Mesenchymal stem cell (in vitro differentiated cells and primary cell): ENCODE measurements at regions not wholly inside any gene's neighbourhood (a gene's known extent, or its start where the extent isn't known, plus 50 kb on each side); places are given as distances from the start of the nearest gene placed in this dataset.

ENCODE experiments used
- DNase-seq: peaks from one replicate; pipeline ENCODE4 v3.0.0-alpha.2; 2013
- H2AFZ ChIP-seq: one replicate; pipeline ENCODE4 v1.6.1; 2013; ENCODE audit warnings: low read depth, mild to moderate bottlenecking, control low read depth, inconsistent platforms, low read length, moderate library complexity
- H2AK5ac ChIP-seq: 2 replicates; pipeline ENCODE4 v1.6.1; 2013; ENCODE audit warnings: low read length, moderate library complexity, mild to moderate bottlenecking, inconsistent platforms; ENCODE audit not compliant: severe bottlenecking
- H2BK120ac ChIP-seq: one replicate; pipeline ENCODE4 v1.6.1; 2013; ENCODE audit warnings: low read depth, mild to moderate bottlenecking, inconsistent platforms, low read length, moderate library complexity
- H2BK12ac ChIP-seq, 2 experiments: one replicate each; pipeline ENCODE4 v1.6.1; 2013; ENCODE audit warnings: inconsistent platforms in 2 of 2, low read length in 2 of 2, mild to moderate bottlenecking in 2 of 2, moderate library complexity in 2 of 2, control low read depth in 1 of 2
- H2BK15ac ChIP-seq: one replicate; pipeline ENCODE4 v1.6.1; 2013; ENCODE audit warnings: mild to moderate bottlenecking, low read depth, inconsistent platforms; ENCODE audit not compliant: poor library complexity, severe bottlenecking
- H2BK5ac ChIP-seq: 2 replicates; pipeline ENCODE4 v1.6.1; 2013; ENCODE audit warnings: low read depth, mild to moderate bottlenecking, low read length, control low read depth, inconsistent platforms; ENCODE audit not compliant: poor library complexity, severe bottlenecking
- H3K14ac ChIP-seq, 2 experiments: one replicate each; pipeline ENCODE4 v1.6.1; 2013; ENCODE audit warnings: inconsistent platforms in 2 of 2, low read length in 2 of 2, control low read depth in 1 of 2, mild to moderate bottlenecking in 1 of 2, moderate library complexity in 1 of 2
- H3K18ac ChIP-seq, 2 experiments: one replicate each; pipeline ENCODE4 v1.6.1; 2013; ENCODE audit warnings: inconsistent platforms in 2 of 2, low read length in 2 of 2, control low read depth in 1 of 2, low read depth in 1 of 2, mild to moderate bottlenecking in 1 of 2
- H3K23ac ChIP-seq, 2 experiments: one replicate each; pipeline ENCODE4 v1.6.1; 2013; ENCODE audit warnings: inconsistent platforms in 2 of 2, low read length in 2 of 2, mild to moderate bottlenecking in 2 of 2, moderate library complexity in 2 of 2, control low read depth in 1 of 2
- H3K27ac ChIP-seq: 2 replicates; pipeline ENCODE4 v1.5.1; 2013; ENCODE audit warnings: mild to moderate bottlenecking, moderate library complexity, low read length, control low read depth, inconsistent platforms; ENCODE audit not compliant: poor library complexity, severe bottlenecking
- H3K27me3 ChIP-seq, 2 experiments: 2 replicates each; pipeline versions ENCODE4 v1.6.1 to v1.7.0; 2013; ENCODE audit warnings: low read length in 2 of 2, mild to moderate bottlenecking in 2 of 2, moderate library complexity in 2 of 2, control low read depth in 1 of 2, inconsistent platforms in 1 of 2; ENCODE audit not compliant: control insufficient read depth in 1 of 2, insufficient read depth in 1 of 2
- H3K36me3 ChIP-seq, 2 experiments: 2 replicates each; pipeline versions ENCODE4 v1.6.1 to v1.7.0; 2013; ENCODE audit warnings: low read length in 2 of 2, control low read depth in 1 of 2, inconsistent platforms in 1 of 2, low read depth in 1 of 2, mild to moderate bottlenecking in 1 of 2; ENCODE audit not compliant: insufficient read depth in 2 of 2, control insufficient read depth in 1 of 2
- H3K4ac ChIP-seq, 2 experiments: one replicate each; pipeline ENCODE4 v1.6.1; 2013; ENCODE audit warnings: inconsistent platforms in 2 of 2, low read length in 2 of 2, mild to moderate bottlenecking in 2 of 2, moderate library complexity in 2 of 2, control low read depth in 1 of 2, low read depth in 1 of 2
- H3K4me1 ChIP-seq: 2 replicates; pipeline ENCODE4 v1.6.1; 2013; ENCODE audit warnings: low read depth, low read length, control low read depth; ENCODE audit not compliant: control insufficient read depth, insufficient read depth
- H3K4me2 ChIP-seq: 2 replicates; pipeline ENCODE4 v1.6.1; 2013; ENCODE audit warnings: low read length, mild to moderate bottlenecking, inconsistent platforms; ENCODE audit not compliant: poor library complexity, severe bottlenecking
- H3K4me3 ChIP-seq, 2 experiments: 2 replicates each; pipeline versions ENCODE4 v1.5.1 to v1.7.0; 2013; ENCODE audit warnings: low read length in 2 of 2, mild to moderate bottlenecking in 2 of 2, control low read depth in 1 of 2, low read depth in 1 of 2; ENCODE audit not compliant: insufficient read depth in 1 of 2
- H3K79me1 ChIP-seq: replicated peaks from 2 replicates; pipeline ENCODE4 v1.6.1; 2013; ENCODE audit warnings: mild to moderate bottlenecking, control low read depth, low read length, inconsistent platforms; ENCODE audit not compliant: poor library complexity, severe bottlenecking
- H3K9ac ChIP-seq: 2 replicates; pipeline ENCODE4 v1.7.0; 2013; ENCODE audit warnings: mild to moderate bottlenecking, low read length, moderate library complexity
- H3K9me3 ChIP-seq: 2 replicates; pipeline ENCODE4 v1.7.0; 2013; ENCODE audit warnings: mild to moderate bottlenecking, low read length; ENCODE audit not compliant: control insufficient read depth
- H4K8ac ChIP-seq: one replicate; pipeline ENCODE4 v1.6.1; 2013; ENCODE audit warnings: inconsistent platforms, mild to moderate bottlenecking, low read length, moderate library complexity
- H4K91ac ChIP-seq: one replicate; pipeline ENCODE4 v1.6.1; 2013; ENCODE audit warnings: mild to moderate bottlenecking, low read length, inconsistent platforms
- WGBS: methylation state at CpG from one replicate; pipeline ENCODE4 v1.1.7; 2013; ENCODE audit warnings: mixed read lengths; 5-methylcytosine and 5-hydroxymethylcytosine counted together

DNA sequence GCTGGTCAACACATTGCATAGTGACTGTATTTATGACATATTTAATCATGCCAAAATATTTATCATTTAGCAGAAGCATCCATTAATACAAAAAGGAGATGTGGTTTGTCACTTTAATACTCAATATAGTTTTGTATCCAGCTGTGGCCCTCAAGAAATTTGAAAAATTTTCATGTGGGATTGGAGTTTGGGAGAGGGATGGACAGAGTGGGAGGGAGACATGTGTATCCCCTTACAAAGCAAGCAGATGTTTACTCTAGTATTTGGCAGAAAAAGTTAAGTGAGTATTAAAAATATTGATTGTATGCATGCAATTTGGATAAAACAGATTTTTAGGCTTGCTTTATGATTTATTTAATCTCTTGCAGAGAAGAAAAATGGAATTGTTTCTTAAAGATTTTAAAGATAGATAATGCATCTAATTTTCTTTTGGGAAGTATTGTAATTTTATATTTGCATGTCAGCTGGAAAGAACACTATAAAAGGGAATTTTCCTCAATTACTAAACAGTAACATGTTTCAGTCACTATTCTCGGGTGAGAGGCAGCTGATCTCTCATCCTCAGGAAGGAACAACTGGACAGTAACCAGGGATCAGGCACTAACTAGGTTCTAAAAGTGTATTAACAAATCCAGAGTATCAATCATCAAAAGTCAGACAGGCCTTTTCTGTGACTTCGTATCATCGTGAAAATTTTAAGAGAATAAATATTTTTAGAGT, 1184.7 kb upstream of the NXPH2 start:
- Histone ChIP-seq H2BK12ac (no peak overlapping the region), H2BK120ac (no peak overlapping the region), H3K14ac (no peak overlapping the region), H3K18ac (no peak overlapping the region), H3K9me3 (no peaks in the 10 kb centered on the region), H3K4me1 (no peaks in the 10 kb centered on the region), H4K91ac (no peak overlapping the region), H3K4me2 (no peak overlapping the region), H2BK15ac (no peak overlapping the region), H3K23ac (no peak overlapping the region), H3K4ac (no peak overlapping the region), H2AFZ (no peak overlapping the region), H3K36me3 (no peaks in the 10 kb centered on the region), H4K8ac (no peak overlapping the region), H3K9ac (no peak overlapping the region), H2BK5ac (no peak overlapping the region), H3K4me3 (no peak overlapping the region), H3K27me3 (no peaks in the 10 kb centered on the region), H3K79me1 (no peaks in the 10 kb centered on the region), H2AK5ac (no peak overlapping the region), H3K27ac (no peak overlapping the region)
- no peak for DNase-seq
- WGBS, result 96% methylated on average over 1 of the region's 3 CpGs

GRCh38 chr2:139963863-139964355, 1183.7 kb upstream of the NXPH2 start:
- Histone ChIP-seq H4K91ac (no peak overlapping the region), H2BK5ac (no peak overlapping the region), H3K4me2 (no peak overlapping the region), H3K23ac (no peak overlapping the region), H3K9me3 (no peaks in the 10 kb centered on the region), H3K18ac (no peak overlapping the region), H3K14ac (no peak overlapping the region), H2BK12ac (no peak overlapping the region), H3K4me3 (no peak overlapping the region), H3K27ac (no peak overlapping the region), H2BK15ac (no peak overlapping the region), H3K79me1 (no peaks in the 10 kb centered on the region), H3K27me3 (no peaks in the 10 kb centered on the region), H3K9ac (no peak overlapping the region), H2AK5ac (no peak overlapping the region), H2AFZ (no peak overlapping the region), H3K4me1 (no peaks in the 10 kb centered on the region), H2BK120ac (no peak overlapping the region), H4K8ac (no peak overlapping the region), H3K36me3 (no peaks in the 10 kb centered on the region), H3K4ac (no peak overlapping the region)
- 100% methylated on average over 3 of the region's 10 CpGs for WGBS
- no peak for DNase-seq

DNA sequence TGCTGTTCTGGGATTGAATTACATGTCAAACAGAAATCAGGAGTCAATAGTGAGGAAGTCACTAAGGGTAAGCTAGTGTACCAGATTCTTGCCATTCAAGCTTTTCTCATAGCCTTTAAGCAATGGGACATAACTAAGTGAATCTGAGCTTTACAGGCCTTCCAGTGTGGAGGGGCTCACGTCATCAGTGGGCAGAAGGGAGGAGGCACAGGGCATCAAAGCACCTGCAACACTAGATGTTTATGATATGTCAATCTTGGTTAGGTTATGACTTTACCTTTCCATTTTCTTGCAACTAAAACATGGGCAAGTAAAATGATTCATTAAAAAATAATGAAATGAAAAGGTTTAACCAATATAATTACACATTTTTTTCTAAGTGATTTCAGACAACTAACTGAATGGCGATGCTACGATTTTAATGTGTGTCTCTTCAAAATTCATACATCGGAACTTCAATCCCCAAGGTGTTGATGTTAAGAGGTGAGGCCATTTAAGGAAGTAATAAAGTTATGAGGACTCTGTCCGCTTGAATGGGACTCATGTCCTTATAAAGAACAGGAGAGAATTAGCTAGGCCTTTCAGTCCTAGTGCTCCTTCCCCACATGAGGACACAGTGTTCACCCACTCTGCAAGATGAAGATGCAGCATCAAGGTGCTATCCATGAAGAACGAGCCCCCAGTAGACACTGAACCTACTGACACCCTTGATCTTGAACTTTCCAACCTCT, 1169.2 kb upstream of the NXPH2 start:
- H2BK15ac ChIP-seq, result no peak overlapping the region
- H3K4me1 ChIP-seq, result no peaks in the 10 kb centered on the region
- H3K18ac ChIP-seq, result no peak overlapping the region
- no peak overlapping the region for H2BK12ac ChIP-seq
- no peak overlapping the region for H3K27ac ChIP-seq
- H2BK5ac ChIP-seq, result no peak overlapping the region
- H3K27me3 ChIP-seq, result no peaks in the 10 kb centered on the region
- H3K36me3 ChIP-seq, result no peaks in the 10 kb centered on the region
- no peak overlapping the region for H2BK120ac ChIP-seq
- WGBS, result 97% methylated on average over 5 of the region's 6 CpGs
- no peak overlapping the region for H4K91ac ChIP-seq
- H3K14ac ChIP-seq, result no peak overlapping the region
- H3K9me3 ChIP-seq, result no peaks in the 10 kb centered on the region
- H3K9ac ChIP-seq, result no peak overlapping the region
- no peak overlapping the region for H2AK5ac ChIP-seq
- no peak overlapping the region for H3K4ac ChIP-seq
- DNase-seq, result no peak
- H3K79me1 ChIP-seq, result no peaks in the 10 kb centered on the region
- H3K4me2 ChIP-seq, result no peak overlapping the region
- H3K23ac ChIP-seq, result no peak overlapping the region
- no peak overlapping the region for H4K8ac ChIP-seq
- H2AFZ ChIP-seq, result no peak overlapping the region
- H3K4me3 ChIP-seq, result no peak overlapping the region

GRCh38 chr2:139946690-139947089, 1166.5 kb upstream of the NXPH2 start:
- no peak overlapping the region for H3K4me2 ChIP-seq
- H3K27ac ChIP-seq, result no peak overlapping the region
- H3K27me3 ChIP-seq, result no peaks in the 10 kb centered on the region
- H4K91ac ChIP-seq, result no peak overlapping the region
- no peaks in the 10 kb centered on the region for H3K9me3 ChIP-seq
- no peak overlapping the region for H2AFZ ChIP-seq
- no peak overlapping the region for H3K18ac ChIP-seq
- H3K4ac ChIP-seq, result no peak overlapping the region
- WGBS, result 91% methylated on average over 1 of the region's 2 CpGs
- no peaks in the 10 kb centered on the region for H3K4me1 ChIP-seq
- no peak overlapping the region for H2AK5ac ChIP-seq
- no peak overlapping the region for H3K4me3 ChIP-seq
- H2BK5ac ChIP-seq, result no peak overlapping the region
- H2BK15ac ChIP-seq, result no peak overlapping the region
- H2BK120ac ChIP-seq, result no peak overlapping the region
- DNase-seq, result no peak
- H2BK12ac ChIP-seq, result no peak overlapping the region
- H3K36me3 ChIP-seq, result no peaks in the 10 kb centered on the region
- H3K9ac ChIP-seq, result no peak overlapping the region
- no peak overlapping the region for H4K8ac ChIP-seq
- H3K23ac ChIP-seq, result no peak overlapping the region
- H3K14ac ChIP-seq, result no peak overlapping the region
- H3K79me1 ChIP-seq, result no peaks in the 10 kb centered on the region
